ENCODE measurements at regions not wholly inside any gene's neighbourhood (a gene's known extent, or its start where the extent isn't known, plus 50 kb on each side); places are given as distances from the start of the nearest gene placed in this dataset.

GRCh38 chr2:57867730-57868129 is 178.9 kb upstream of the VRK2 start:
- intact Hi-C loops (cut with micrococcal nuclease) = no loop called here
- ChIA-PET POLR2A (no interaction called here), CTCF (no interaction called here)
- TF ChIP-seq CTCF (IDR thresholded peaks at IDR 0.05; ENCODE audit: unreplicated experiment) = no peak
- Mint-ChIP-seq H3K27me3 (ENCODE audit: insufficient read depth, unreplicated experiment) (no peaks in the 10 kb centered on the region), H3K4me1 (ENCODE audit: insufficient read depth, unreplicated experiment) (peaks cover 5% of the 10 kb centered on the region), H3K36me3 (ENCODE audit: insufficient read depth, unreplicated experiment) (no peaks in the 10 kb centered on the region), H3K9me3 (ENCODE audit: unreplicated experiment) (no peaks in the 10 kb centered on the region), H3K27ac (ENCODE audit: low read depth, unreplicated experiment) (no peak overlapping the region), H3K4me3 (ENCODE audit: unreplicated experiment) (no peak overlapping the region)
- DNase-seq (ENCODE audit: unreplicated experiment) = no peak
- BruUV-seq (replicated peaks) = no TSS peak

- BruUV-seq (replicated peaks) = no TSS peak
- intact Hi-C loops (cut with micrococcal nuclease) = no loop called here
- no peaks in the 10 kb centered on the region for H3K9me3 Mint-ChIP-seq (ENCODE audit: unreplicated experiment)
- no peak overlapping the region for H3K27ac Mint-ChIP-seq (ENCODE audit: low read depth, unreplicated experiment)
- H3K4me1 Mint-ChIP-seq (ENCODE audit: insufficient read depth, unreplicated experiment) = peaks cover 5% of the 10 kb centered on the region
- H3K27me3 Mint-ChIP-seq (ENCODE audit: insufficient read depth, unreplicated experiment) = no peaks in the 10 kb centered on the region
- DNase-seq (ENCODE audit: unreplicated experiment) = no peak
- TF ChIP-seq CTCF (IDR thresholded peaks at IDR 0.05; ENCODE audit: unreplicated experiment) = no peak
- POLR2A ChIA-PET = interaction anchor here (0.6 kb wide), 1 partner anchor 40 kb away, joined by 3 read pairs; no protein-coding TSS in a partner anchor
- H3K36me3 Mint-ChIP-seq (ENCODE audit: insufficient read depth, unreplicated experiment) = no peaks in the 10 kb centered on the region
- CTCF ChIA-PET = interaction anchor here (0.6 to 0.9 kb wide), 2 partner anchors 11 to 17 kb away, joined by 3 read pairs; no protein-coding TSS in a partner anchor
- no peak overlapping the region for H3K4me3 Mint-ChIP-seq (ENCODE audit: unreplicated experiment)
Measured at GRCh38 chr2:57868619-57869139, 177.9 kb upstream of the VRK2 start.

- ChIA-PET POLR2A (interaction anchor here (0.7 kb wide), 1 partner anchor 35 kb away, joined by 3 read pairs; no protein-coding TSS in a partner anchor), CTCF (no interaction called here)
- no peak overlapping the region for H3K27ac Mint-ChIP-seq (ENCODE audit: low read depth, unreplicated experiment)
- no peak for DNase-seq (ENCODE audit: unreplicated experiment)
- no peak overlapping the region for H3K4me3 Mint-ChIP-seq (ENCODE audit: unreplicated experiment)
- BruUV-seq (replicated peaks) = no TSS peak
- H3K4me1 Mint-ChIP-seq (ENCODE audit: insufficient read depth, unreplicated experiment) = peaks cover 4% of the 10 kb centered on the region
- H3K36me3 Mint-ChIP-seq (ENCODE audit: insufficient read depth, unreplicated experiment) = no peaks in the 10 kb centered on the region
- no peaks in the 10 kb centered on the region for H3K27me3 Mint-ChIP-seq (ENCODE audit: insufficient read depth, unreplicated experiment)
- intact Hi-C loops (cut with micrococcal nuclease) = no loop called here
- H3K9me3 Mint-ChIP-seq (ENCODE audit: unreplicated experiment) = no peaks in the 10 kb centered on the region
- no peak for TF ChIP-seq CTCF (IDR thresholded peaks at IDR 0.05; ENCODE audit: unreplicated experiment)
Measured at GRCh38 chr2:57869758-57870344, 176.8 kb upstream of the VRK2 start.

GRCh38 chr2:57876313-57876712 is 170.3 kb upstream of the VRK2 start:
- Mint-ChIP-seq H3K9me3 (ENCODE audit: unreplicated experiment) (no peaks in the 10 kb centered on the region), H3K4me1 (ENCODE audit: insufficient read depth, unreplicated experiment) (no peaks in the 10 kb centered on the region), H3K36me3 (ENCODE audit: insufficient read depth, unreplicated experiment) (no peaks in the 10 kb centered on the region), H3K27me3 (ENCODE audit: insufficient read depth, unreplicated experiment) (no peaks in the 10 kb centered on the region), H3K4me3 (ENCODE audit: unreplicated experiment) (no peak overlapping the region), H3K27ac (ENCODE audit: low read depth, unreplicated experiment) (no peak overlapping the region)
- DNase-seq (ENCODE audit: unreplicated experiment) = no peak
- no peak for TF ChIP-seq CTCF (IDR thresholded peaks at IDR 0.05; ENCODE audit: unreplicated experiment)
- BruUV-seq (replicated peaks) = no TSS peak
- intact Hi-C loops (cut with micrococcal nuclease) = no loop called here
- POLR2A ChIA-PET = no interaction called here
- CTCF ChIA-PET = no interaction called here
